Fibroblast of villous mesenchyme (primary cell): ENCODE measurements at regions not wholly inside any gene's neighbourhood (a gene's known extent, or its start where the extent isn't known, plus 50 kb on each side); places are given as distances from the start of the nearest gene placed in this dataset.

ENCODE experiments used
- DNase-seq: peaks from one replicate; pipeline ENCODE4 v3.0.0-alpha.2; 2010; ENCODE audit warnings: low read depth
- H3K4me3 ChIP-seq: 2 replicates; pipeline ENCODE4 v1.5.1; 2011; ENCODE audit warnings: low read depth, mild to moderate bottlenecking, low read length
- TF ChIP-seq, protein P1 (sequence below): IDR thresholded peaks from 2 replicates; pipeline ENCODE4 v1.5.1; 2012; ENCODE audit warnings: low read depth, mild to moderate bottlenecking, low read length; ENCODE audit not compliant: insufficient read depth

DNA sequence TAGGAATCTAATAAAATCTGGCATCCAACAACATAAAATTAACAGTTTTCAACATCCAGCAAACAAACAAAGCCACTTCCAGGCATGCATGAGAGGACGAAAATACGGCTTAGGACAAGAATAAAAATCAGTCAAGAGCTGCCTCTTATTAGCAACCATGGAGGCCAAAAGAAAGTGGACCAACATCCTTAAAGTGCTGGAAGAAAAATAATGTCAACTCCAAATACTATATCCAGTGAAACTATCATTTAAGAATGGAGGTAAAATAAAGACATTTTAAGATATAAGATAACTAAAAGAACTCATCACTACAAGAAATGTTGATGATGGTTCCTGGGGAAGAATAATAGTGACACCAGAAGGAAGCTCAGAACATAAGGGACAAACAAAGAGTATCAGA, 224.0 kb upstream of the IRX4 start:
- no peak for DNase-seq
- TF ChIP-seq, protein P1, sequence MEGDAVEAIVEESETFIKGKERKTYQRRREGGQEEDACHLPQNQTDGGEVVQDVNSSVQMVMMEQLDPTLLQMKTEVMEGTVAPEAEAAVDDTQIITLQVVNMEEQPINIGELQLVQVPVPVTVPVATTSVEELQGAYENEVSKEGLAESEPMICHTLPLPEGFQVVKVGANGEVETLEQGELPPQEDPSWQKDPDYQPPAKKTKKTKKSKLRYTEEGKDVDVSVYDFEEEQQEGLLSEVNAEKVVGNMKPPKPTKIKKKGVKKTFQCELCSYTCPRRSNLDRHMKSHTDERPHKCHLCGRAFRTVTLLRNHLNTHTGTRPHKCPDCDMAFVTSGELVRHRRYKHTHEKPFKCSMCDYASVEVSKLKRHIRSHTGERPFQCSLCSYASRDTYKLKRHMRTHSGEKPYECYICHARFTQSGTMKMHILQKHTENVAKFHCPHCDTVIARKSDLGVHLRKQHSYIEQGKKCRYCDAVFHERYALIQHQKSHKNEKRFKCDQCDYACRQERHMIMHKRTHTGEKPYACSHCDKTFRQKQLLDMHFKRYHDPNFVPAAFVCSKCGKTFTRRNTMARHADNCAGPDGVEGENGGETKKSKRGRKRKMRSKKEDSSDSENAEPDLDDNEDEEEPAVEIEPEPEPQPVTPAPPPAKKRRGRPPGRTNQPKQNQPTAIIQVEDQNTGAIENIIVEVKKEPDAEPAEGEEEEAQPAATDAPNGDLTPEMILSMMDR: no peak

DNA sequence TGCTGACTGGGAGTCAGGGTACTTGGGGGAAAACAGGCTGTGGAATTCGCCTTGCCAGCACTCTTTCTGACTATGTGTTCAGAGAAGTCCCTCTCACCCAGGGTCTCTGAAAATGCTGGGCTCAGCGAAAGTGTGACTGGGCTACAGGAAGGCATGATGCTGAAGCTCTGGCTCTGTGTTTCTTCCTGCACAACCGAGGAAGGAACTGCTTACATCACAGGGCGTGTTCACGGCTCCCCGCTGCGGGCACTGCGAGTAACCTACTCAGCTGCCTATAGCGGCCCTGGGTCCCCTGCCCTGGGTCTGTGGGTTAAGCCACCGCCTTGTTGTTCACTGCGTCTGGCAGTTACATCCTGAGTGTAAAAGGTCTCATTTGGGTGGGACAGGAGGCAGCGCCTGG, 222.4 kb upstream of the IRX4 start:
- no peak overlapping the region for H3K4me3 ChIP-seq
- DNase-seq: no peak
- TF ChIP-seq, protein P1: no peak

More for the DNA sequence above, 224.0 kb upstream of the IRX4 start:
- H3K4me3 ChIP-seq: no peak overlapping the region

DNA sequence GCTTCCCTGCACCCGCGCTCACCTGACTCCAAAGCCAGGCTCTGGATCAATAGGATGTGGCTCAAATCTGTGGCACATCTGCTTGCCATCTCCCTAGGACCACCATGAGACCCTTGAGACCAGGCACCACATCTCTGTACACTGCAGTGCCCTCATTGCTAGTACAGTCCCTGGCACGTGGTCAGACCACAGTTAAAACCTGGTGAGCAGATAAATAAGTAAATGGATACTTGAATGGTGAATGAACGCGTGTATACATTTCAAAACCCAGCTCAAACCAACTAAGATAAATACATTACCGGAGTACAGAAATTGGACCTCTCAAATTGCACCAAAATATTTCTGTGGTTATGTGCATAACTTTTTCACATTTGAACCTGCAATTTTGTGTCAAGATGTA, 221.2 kb upstream of the IRX4 start:
- TF ChIP-seq, protein P1: no peak
- no peak overlapping the region for H3K4me3 ChIP-seq
- DNase-seq: no peak

DNA sequence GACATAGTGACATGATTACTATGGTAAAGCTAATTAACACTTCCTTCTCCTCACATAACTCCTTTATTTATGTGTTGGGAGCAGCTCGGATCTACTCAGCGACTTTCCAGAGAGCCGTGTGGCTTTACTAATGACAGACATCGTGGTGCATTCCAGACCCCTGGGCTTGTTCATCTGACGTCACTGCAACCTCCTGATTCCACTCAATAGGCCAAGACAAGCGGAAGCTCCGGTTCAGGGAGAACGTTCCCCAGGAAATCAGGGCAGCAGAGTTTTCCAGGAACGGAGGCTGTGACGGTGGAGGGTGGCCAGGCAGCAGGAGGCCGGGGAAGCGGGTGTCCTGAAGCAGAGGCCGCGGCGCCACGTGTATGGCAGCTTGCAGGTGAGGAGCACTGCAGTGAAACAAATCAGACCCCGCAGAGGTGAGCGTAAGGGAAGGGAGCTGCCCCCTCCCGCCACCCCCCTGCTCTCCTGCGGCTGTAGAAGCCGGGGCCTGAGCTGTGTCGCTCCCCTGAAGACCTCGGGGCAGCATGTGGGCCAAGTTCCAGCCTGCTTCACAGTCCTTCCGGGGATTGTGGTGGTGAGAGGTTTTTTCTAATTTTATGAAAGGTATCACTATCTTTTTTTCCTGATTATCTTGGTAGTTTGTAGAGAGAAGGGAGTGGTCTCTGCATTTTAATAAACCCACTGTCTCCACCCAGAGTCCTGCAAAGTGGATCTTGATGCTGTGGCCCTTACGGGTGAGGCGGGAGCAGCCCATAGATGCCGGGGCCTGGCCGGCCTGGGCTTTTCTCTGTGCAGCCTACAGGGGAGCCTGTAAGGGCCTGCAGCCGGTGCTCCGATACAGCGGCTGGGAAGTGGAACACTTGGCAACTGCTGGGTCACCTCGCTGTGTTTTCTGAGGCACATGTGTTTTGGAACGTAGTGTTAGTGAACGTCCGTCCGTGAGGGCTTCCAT, 220.4 kb upstream of the IRX4 start:
- no peak overlapping the region for H3K4me3 ChIP-seq
- TF ChIP-seq, protein P1: no peak
- DNase-seq: no peak

DNA sequence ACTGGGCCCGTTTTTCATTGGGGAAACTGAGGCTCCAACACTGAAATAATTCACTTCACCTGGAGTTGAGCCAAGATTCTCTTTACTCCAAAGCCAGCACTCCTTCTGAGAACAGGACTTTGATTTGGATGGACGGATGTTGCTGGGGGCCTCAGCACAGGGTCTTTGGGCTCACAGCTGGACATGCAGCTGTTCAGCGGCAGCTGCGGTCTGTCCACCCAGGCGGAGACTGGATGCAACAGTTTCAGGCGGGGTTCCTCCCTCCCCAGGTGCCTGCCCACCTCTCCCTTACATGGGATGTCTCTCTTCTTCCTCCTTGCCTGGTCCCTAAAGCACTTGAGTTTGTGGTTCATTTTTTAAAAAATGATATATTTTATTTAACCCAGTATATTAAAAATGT, 219.0 kb upstream of the IRX4 start:
- no peak for DNase-seq
- no peak overlapping the region for H3K4me3 ChIP-seq
- TF ChIP-seq, protein P1: no peak

DNA sequence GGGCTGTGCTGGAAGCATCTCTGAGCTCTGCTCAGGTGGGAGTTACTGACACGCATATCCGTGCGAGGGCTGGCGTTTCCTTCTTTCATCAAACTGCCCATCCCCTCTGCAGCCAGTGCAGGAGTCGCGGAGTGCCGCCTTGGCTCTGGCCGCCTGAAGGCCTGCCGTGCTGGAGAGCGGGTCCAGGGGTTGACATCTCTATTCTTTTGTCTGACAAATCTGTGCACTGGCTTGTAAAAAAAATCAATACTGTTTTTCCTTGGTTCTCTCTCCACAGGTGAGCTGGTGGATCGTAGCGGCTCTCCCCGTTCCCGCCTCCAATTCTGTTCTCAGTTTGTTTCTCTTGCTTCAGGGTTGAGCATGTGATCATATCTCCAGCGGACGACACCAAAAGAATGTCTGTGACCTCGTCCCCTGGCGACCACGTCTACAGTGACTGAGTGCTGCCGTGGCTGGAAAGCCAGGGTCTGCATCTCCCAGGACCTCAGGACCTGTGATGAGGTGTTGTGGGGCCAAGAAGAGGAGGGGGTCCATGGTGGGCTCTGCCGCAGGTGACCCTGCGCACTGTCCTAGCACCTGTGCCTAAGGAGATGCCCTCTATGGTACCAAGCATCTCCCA, 214.3 kb upstream of the IRX4 start:
- H3K4me3 ChIP-seq: no peak overlapping the region
- no peak for DNase-seq

More for the DNA sequence above, 214.3 kb upstream of the IRX4 start:
- TF ChIP-seq, protein P1: no peak
